OCI-M2 (cell line): ENCODE measurements at regions not wholly inside any gene's neighbourhood (a gene's known extent, or its start where the extent isn't known, plus 50 kb on each side); places are given as distances from the start of the nearest gene placed in this dataset.

Experiments used
- DNase-seq: peaks from one replicate; lab custom pipeline; 2025; ENCODE audit not compliant: unreplicated experiment; lab: John Stamatoyannopoulos, UW

DNA sequence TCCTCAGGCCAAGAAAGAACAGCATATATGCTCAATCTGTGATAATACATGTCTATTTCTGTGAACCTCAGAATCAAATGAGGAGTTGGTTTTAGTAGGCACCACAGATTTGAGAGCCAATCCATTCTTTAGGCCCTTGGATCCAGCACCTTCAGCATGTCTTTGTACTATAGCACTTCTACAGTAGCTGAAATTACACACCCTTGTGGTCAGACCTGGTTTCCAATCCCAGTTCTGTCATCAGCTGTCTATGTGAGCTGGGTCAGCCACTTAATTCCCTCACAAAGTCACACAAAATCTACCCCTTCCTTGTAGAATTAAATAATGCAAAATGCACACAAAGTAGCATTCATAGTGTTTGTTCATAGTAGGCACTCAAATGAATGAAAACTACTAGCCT is 381.3 kb upstream of the LARGE1 start:
- DNase-seq: no peak

- no peak for DNase-seq
Observed at GRCh38 chr22:34303656-34304055, 383.4 kb upstream of the LARGE1 start.

GRCh38 chr22:34306361-34306760 is 386.1 kb upstream of the LARGE1 start:
- DNase-seq: no peak

- DNase-seq: no peak
Observed at GRCh38 chr22:34308101-34308500, 387.8 kb upstream of the LARGE1 start.

GRCh38 chr22:34319346-34319745 is 399.1 kb upstream of the LARGE1 start:
- DNase-seq: no peak

DNA sequence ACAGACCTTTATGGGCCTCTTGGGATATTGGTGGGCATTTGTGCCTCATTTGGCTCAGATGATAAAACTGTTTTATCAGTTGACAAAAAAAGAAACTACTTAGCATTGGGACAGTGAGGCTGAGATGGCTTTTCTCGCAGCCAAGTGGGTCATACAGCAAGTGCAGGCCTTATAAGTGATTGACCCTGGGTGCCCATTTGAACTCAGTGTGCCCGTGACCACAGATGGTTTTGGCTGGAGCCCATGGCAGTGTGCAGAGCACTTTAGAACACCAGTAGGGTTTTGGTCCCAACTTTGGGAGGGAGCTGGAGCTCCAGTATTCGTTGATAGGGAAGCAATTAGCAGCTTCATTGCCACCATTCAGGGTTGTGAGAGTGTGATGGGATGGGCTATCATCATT is 404.5 kb upstream of the LARGE1 start:
- DNase-seq: no peak

GRCh38 chr22:34326901-34327300 is 406.6 kb upstream of the LARGE1 start:
- DNase-seq: no peak

GRCh38 chr22:34330432-34330831 is 410.2 kb upstream of the LARGE1 start:
- DNase-seq: no peak

DNA sequence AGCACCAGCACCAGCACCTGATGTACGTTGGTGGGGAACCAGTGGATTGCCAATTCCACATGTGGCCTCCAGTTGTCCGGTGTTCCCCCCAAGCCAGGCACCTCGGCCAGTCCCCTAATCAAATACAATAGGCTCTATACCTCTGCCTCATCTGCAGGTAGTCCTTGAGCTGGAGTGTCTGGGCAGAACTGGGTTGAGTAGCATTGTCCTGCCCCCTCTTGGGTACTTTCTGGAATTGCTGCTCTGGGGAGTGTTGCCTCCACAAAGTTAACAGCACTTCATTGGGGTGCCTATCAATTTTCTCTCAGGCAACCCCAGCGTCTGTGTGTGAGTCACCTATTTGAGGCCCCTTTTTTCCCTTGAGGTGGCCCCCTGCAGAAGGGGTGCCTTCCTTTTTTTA is 413.0 kb upstream of the LARGE1 start:
- DNase-seq: no peak

DNA sequence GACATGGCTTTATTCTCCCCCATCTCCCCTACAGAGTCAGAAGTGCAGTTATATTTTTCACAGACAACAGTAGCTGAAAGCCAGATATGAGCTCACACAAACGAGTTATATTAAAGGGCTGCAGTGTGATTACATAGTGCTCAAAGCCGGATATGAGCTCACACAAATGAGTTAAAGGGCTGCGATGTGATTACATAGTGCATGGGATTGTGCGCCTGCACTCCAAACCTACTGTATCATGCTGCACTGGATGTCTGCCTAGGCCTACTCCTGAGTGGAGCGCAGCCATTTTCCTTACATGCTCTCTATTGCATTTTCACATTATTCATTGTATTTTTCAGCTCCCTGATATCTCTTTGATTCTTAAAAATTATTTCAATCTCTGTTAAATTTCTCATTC is 414.6 kb upstream of the LARGE1 start:
- DNase-seq: no peak

- DNase-seq: no peak
Observed at GRCh38 chr22:34344702-34345101, 424.4 kb upstream of the LARGE1 start.

- no peak for DNase-seq
Observed at GRCh38 chr22:34354071-34354817, 434.0 kb upstream of the LARGE1 start.

DNA sequence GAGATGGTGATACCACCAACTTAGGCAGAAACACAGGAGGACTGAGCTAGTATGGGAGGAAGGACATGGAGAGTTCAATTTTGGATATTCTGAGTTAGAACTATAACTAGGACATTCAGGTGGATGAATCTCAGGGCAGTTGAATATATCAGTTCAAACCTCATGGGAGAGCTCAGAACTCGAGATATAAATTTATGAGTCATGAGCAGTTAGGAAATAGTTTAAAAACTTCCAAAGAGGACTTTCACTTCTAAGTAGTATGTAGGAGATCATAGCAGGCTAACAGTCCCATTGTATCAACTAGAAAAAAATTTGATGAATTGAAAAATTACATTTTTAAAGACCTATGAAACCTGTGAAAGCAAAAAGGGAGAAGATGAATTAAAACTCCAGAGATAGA is 436.2 kb upstream of the LARGE1 start:
- DNase-seq: no peak

- no peak for DNase-seq
Observed at GRCh38 chr22:34370711-34371110, 450.4 kb upstream of the LARGE1 start.

GRCh38 chr22:34379825-34380224 is 459.5 kb upstream of the LARGE1 start:
- no peak for DNase-seq

GRCh38 chr22:34380532-34380931 is 460.3 kb upstream of the LARGE1 start:
- no peak for DNase-seq

- no peak for DNase-seq
Observed at GRCh38 chr22:34390400-34390799, 470.1 kb upstream of the LARGE1 start.

- DNase-seq: no peak
Observed at GRCh38 chr22:34395370-34395769, 475.1 kb upstream of the LARGE1 start.

GRCh38 chr22:34403667-34404066 is 483.4 kb upstream of the LARGE1 start:
- DNase-seq: no peak

DNA sequence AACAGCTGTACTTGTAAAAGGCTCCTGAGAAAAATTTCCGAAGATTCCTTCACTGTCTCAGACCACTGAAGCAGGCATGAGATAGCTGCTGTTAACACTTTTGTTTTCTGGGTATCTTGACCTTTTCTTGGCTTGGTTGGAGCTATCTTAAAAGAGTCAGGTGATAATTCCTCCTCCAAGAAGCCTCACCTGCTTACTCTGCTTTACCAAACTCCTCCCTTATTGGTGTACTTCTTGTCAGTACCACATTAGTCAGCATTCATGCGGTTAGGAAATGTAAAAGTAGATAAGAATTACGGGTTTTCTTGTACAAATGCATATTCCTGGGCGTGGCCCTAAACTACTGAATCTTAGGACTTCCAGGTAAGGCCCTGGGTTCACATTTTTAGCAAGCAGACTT is 489.8 kb upstream of the LARGE1 start:
- DNase-seq: no peak

- no peak for DNase-seq
Observed at GRCh38 chr22:34414467-34415440, 494.5 kb upstream of the LARGE1 start.
